ENCODE measurements at regions not wholly inside any gene's neighbourhood (a gene's known extent, or its start where the extent isn't known, plus 50 kb on each side); places are given as distances from the start of the nearest gene placed in this dataset.

DNA sequence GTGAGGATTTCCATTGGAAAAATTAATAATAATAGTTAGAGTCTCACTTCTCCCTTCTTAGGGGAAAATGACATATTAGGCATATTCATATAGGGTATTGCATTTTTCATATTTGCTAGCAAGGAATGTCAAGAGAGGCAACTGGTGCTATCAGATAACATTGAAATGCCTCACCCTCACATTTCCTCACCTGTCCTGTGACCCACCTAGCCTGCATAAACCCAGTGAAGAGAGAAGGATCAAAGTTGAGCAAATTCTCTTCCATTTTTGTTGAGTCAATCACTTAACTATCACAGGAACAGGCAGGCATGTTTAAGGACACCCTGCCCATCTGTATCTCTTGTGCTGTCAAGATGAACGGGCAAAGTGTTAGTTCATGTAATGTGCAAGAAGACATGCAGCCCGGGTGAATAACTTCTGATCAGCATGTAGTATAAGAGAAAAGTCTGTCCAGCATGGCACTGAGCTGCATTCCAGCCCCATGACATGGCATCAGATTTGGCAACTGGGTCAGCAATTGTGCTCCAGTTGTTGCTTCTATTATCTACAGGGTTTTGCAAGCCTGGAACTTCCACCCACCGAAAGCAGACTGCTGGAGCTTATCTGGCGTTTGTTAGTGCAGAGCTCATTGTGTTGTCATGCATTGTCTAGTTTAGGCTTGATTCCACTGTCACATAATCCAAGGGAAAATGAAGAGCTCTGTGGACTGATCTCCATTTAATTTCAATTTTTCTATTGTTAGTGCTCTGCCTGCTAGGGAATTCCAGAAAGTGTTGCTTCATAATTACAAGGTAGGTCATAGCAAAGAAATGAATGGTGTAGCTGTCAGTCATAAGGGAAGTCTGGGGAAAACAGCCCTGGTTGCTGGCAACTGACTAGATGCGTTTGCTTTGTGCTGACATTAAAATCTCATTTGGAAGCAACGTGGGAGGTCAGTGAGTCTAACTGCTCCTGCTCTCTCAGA lies 138.4 kb upstream of the TNFAIP3 start:
- H3K4me1 ChIP-seq (ENCODE audit: insufficient read depth, low read length) = no peaks in the 10 kb centered on the region
- H3K36me3 ChIP-seq (ENCODE audit: insufficient read depth, low read length) = no peaks in the 10 kb centered on the region
- H3K9me3 ChIP-seq (ENCODE audit: control insufficient read depth, insufficient read depth, low read length) = no peaks in the 10 kb centered on the region
- H3K9ac ChIP-seq (ENCODE audit: low read depth, low read length) = no peak overlapping the region

DNA sequence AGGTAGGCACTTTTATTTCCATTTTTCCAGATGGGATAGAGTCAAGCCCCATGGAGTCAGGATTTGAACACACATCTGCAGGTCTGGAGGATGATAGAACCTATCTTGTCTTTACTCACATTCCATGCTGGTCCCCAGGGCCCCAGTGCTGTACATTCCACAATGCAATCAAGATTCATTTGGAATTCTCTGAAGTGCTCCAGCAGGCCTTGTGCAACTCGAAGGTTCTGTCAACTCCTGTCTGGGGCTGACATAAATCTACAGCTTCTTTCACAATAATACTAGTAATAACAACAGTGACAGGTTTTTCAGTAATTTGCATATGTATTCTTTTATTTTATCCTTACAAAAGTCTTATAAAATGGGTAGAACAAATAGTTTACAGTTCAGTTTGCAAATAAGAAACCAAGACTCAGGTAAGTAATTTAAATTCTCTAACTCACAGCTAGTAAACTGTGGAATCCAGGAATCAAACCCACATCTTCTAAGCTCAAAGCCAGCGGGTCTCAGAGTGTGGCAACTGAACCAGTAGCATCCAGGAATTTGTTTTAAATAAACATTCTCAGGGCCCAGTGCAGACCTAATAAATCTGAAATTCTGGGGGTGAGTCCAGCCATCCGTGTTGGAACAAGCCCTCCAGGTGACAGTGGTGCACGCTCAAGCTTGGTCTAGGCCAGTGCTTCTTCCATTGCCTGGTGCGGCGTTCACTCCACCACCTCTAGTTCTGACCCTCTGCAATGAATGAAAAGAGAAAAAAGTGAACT lies 137.0 kb upstream of the TNFAIP3 start:
- H3K36me3 ChIP-seq (ENCODE audit: insufficient read depth, low read length) = no peaks in the 10 kb centered on the region
- no peak overlapping the region for H3K9ac ChIP-seq (ENCODE audit: low read depth, low read length)
- H3K9me3 ChIP-seq (ENCODE audit: control insufficient read depth, insufficient read depth, low read length) = no peaks in the 10 kb centered on the region
- no peaks in the 10 kb centered on the region for H3K4me1 ChIP-seq (ENCODE audit: insufficient read depth, low read length)

DNA sequence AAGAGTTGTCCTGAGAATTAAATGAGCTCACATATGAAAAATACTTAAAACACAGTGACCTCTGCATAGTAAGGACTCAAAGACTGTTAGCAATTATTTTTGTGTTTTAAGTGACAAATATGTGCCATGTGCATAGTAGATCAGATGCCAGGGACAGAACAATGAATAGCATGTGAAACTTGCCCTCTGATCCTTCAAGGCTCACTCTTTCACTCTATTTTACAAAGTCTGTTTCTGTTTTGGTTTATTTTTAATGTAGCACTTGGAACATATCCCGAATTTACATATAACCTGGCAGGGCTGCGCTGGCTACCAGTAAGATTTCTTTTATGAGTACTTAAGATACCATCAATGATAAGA lies 135.5 kb upstream of the TNFAIP3 start:
- Histone ChIP-seq H3K9ac (ENCODE audit: low read depth, low read length) (no peak overlapping the region), H3K9me3 (ENCODE audit: control insufficient read depth, insufficient read depth, low read length) (no peaks in the 10 kb centered on the region), H3K36me3 (ENCODE audit: insufficient read depth, low read length) (no peaks in the 10 kb centered on the region), H3K4me1 (ENCODE audit: insufficient read depth, low read length) (no peaks in the 10 kb centered on the region)

DNA sequence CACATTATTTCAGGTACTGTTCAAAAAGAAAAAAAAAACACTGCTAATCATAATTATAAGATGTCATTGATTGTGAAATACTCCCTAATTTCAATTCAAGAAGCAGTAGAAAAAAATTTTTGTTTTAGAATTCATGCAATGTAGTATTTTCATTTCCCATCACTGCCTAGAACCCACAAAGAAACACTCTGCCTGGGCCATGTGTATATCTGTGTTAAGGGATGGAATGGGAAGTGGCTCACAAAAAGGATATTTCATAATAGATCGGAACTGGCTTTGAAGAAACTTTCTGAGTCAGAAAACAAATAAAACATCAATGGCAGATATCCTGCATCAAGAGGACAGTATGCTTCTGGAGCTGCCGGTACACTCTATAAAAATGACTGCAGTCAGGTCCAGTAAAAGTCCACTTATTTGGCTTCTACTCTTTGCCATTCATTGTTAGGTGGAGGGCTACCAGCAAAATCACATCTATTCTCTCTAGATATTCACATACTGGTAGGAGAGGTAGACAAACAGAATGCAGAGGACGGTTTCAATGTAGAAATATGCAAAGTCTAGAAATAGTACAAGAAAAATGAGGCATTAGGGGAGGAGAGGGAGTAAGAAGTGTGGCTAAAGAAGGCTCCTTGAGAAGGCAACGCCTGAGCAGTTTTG lies 135.0 kb upstream of the TNFAIP3 start:
- no peaks in the 10 kb centered on the region for H3K4me1 ChIP-seq (ENCODE audit: insufficient read depth, low read length)
- no peak overlapping the region for H3K9ac ChIP-seq (ENCODE audit: low read depth, low read length)
- no peaks in the 10 kb centered on the region for H3K36me3 ChIP-seq (ENCODE audit: insufficient read depth, low read length)
- H3K9me3 ChIP-seq (ENCODE audit: control insufficient read depth, insufficient read depth, low read length) = no peaks in the 10 kb centered on the region

DNA sequence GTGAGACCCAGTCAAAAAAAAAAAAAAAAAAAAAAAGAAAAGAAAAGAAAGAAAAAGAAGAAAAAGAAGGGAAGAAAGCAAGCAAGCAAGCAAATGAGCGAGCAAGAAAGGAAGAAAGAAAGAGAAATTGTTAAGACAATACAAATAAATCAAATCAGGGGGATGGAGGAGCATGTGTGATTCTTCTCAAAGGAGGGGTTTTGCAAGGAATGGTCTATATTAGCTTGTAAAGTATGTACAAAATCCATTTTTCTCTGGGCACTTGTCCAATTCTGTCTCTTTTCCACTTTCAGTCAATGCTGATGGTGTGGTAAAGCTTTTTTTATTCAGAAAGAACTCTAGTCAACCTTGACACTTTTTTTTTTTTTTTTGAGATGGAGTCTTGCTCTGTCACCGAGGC lies 133.7 kb upstream of the TNFAIP3 start:
- Histone ChIP-seq H3K9me3 (ENCODE audit: control insufficient read depth, insufficient read depth, low read length) (no peaks in the 10 kb centered on the region), H3K9ac (ENCODE audit: low read depth, low read length) (no peak overlapping the region), H3K4me1 (ENCODE audit: insufficient read depth, low read length) (no peaks in the 10 kb centered on the region), H3K36me3 (ENCODE audit: insufficient read depth, low read length) (no peaks in the 10 kb centered on the region)

DNA sequence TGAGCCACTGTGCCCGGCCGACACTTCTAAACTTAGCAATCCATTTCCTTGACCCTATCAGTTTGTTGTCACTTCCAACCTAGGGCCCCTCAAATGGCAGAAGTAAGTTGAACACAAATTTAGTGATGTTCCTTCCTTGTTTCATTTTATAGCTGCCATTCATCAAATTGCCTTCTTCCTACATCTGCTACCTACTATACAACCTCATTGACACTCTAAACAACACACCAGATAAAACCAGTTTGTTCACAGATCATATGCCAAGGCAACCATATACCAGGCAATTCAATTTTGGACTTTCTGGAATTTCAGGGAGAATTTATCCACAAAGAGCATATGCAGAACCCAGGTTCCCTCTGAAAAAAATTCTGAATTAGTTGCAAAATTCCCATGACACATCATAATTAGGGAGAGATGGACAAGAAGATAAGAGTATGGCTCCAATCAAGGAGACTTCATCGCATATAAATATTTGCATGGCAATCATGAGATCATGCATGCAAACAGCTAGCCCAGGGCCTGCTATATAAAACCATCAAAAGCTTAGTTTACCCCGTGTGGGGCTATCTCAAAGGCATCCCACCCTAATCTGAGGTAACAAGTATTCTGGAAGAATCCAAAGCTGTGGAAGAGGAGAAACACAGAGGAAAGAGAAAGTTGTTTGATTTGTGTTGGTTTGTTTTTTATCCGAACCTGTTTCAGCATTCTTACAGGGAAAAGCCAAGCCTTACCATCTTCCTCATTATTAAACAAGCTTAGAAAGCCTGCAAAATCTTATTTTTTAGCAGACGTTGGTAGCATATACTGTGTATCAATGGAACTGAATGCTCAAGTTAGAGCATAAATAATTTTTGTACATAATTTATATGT lies 132.8 kb upstream of the TNFAIP3 start:
- no peaks in the 10 kb centered on the region for H3K4me1 ChIP-seq (ENCODE audit: insufficient read depth, low read length)
- H3K9ac ChIP-seq (ENCODE audit: low read depth, low read length) = no peak overlapping the region
- no peaks in the 10 kb centered on the region for H3K36me3 ChIP-seq (ENCODE audit: insufficient read depth, low read length)
- no peaks in the 10 kb centered on the region for H3K9me3 ChIP-seq (ENCODE audit: control insufficient read depth, insufficient read depth, low read length)

DNA sequence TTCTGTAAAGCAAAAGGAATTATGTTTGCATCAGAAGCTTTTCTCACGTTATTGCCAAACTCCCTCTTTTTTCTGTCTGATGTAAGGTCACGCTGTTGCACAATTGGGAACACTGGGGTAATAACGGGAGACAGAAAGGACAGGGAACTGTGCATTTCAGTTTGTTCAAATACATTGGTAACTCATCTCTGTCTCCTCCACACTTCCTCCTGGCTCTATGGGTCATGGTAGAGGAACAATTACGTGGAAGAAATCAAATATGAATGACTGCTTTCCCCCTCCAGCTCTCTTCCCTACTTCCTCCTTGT lies 132.2 kb upstream of the TNFAIP3 start:
- Histone ChIP-seq H3K36me3 (ENCODE audit: insufficient read depth, low read length) (no peaks in the 10 kb centered on the region), H3K9me3 (ENCODE audit: control insufficient read depth, insufficient read depth, low read length) (no peaks in the 10 kb centered on the region), H3K9ac (ENCODE audit: low read depth, low read length) (no peak overlapping the region), H3K4me1 (ENCODE audit: insufficient read depth, low read length) (no peaks in the 10 kb centered on the region)

DNA sequence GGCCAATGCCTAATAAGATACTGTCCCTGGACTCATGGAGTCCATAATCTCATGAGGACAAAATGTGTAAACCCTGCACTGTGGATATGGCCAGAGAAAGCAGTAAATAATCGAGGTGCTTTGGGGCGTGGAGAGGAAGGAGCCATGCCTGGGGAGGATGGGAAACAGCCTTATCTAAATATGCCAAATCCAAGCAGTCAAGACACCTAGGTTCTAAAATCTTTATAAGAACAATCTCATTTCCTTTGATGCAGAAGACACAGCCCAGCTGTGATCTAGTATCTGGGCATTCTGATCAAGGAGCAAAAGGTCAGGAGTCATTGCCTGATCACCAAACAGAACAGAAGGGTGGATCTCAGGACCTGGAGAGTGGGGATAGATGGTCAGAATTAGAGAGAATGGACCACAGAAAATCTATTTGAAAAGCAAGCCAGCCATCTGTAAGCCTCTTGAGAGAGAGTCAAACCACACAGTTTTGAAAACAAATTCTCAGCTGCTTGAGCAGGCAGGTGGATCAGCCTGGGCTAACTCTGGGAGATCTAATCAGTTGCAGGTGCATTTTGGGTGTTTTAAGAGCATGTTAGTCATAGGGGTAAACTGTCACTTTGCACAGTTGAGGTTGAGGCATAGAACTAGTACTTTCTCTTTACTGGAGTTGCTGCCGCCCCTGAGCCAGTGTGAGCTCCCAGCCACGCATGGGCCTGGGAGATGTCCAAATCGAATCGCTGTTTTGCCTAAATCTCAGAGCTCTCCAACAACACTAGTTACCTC lies 130.8 kb upstream of the TNFAIP3 start:
- Histone ChIP-seq H3K9ac (ENCODE audit: low read depth, low read length) (no peak overlapping the region), H3K4me1 (ENCODE audit: insufficient read depth, low read length) (no peaks in the 10 kb centered on the region; the same call in 1 of the 2 replicates), H3K9me3 (ENCODE audit: control insufficient read depth, insufficient read depth, low read length) (no peaks in the 10 kb centered on the region), H3K36me3 (ENCODE audit: insufficient read depth, low read length) (no peaks in the 10 kb centered on the region)

DNA sequence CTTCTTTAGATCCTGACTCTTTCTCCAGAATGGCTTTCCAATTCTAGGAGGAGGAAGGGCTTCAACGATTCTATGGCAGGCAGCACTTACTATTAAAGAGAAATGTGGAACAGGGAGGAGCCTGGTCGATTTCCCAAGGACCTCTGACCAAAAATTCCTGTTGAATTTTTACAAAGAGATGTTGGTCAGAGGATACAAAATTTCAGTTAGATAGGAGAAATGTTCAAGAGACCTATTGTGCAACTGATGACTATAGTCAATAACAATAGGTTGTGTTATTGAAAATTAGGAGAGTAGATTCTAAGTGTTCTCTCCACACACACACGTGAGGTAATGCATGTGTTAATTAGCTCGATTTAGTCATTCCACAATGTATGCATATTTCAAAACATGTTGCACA lies 130.1 kb upstream of the TNFAIP3 start:
- Histone ChIP-seq H3K9me3 (ENCODE audit: control insufficient read depth, insufficient read depth, low read length) (no peaks in the 10 kb centered on the region), H3K9ac (ENCODE audit: low read depth, low read length) (no peak overlapping the region), H3K36me3 (ENCODE audit: insufficient read depth, low read length) (no peaks in the 10 kb centered on the region), H3K4me1 (ENCODE audit: insufficient read depth, low read length) (no peaks in the 10 kb centered on the region; the same call in 1 of the 2 replicates)

DNA sequence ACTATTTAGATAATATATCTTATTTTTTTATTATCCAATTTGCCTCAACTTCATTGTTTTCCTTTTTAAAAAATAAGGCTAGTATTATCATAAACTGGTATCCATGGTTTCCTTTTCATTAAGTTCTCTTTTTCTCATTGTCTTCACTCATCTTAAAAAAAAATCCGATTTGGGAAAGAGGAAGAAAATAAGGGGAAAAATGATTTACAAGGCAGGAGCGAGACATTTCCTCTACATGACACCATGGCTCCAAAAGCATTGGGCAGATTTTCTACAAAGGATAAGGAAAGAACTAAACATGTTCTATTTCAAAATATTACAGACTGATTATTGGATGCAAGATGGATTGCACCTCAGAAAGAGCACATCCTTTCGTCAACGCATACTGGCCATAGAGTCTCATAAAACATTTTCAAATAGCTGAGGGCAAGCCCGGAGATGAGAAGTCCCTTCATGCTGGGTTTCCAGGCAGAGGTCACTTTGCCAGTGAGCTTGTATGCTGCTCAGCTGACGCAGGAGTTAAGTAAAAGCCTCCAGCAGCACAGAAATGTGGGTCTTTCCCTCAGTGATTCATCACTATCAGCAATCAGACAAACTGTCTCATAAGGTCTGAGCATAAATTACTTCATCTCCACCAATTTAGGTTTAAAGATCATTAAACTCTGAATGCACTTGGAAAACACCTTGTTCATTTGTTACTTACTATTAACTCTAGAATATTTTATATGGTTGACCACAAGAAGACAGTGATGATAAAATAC lies 129.0 kb upstream of the TNFAIP3 start:
- H3K36me3 ChIP-seq (ENCODE audit: insufficient read depth, low read length) = no peaks in the 10 kb centered on the region
- H3K4me1 ChIP-seq (ENCODE audit: insufficient read depth, low read length) = no peaks in the 10 kb centered on the region; the same call in 1 of the 2 replicates
- no peaks in the 10 kb centered on the region for H3K9me3 ChIP-seq (ENCODE audit: control insufficient read depth, insufficient read depth, low read length)
- no peak overlapping the region for H3K9ac ChIP-seq (ENCODE audit: low read depth, low read length)

DNA sequence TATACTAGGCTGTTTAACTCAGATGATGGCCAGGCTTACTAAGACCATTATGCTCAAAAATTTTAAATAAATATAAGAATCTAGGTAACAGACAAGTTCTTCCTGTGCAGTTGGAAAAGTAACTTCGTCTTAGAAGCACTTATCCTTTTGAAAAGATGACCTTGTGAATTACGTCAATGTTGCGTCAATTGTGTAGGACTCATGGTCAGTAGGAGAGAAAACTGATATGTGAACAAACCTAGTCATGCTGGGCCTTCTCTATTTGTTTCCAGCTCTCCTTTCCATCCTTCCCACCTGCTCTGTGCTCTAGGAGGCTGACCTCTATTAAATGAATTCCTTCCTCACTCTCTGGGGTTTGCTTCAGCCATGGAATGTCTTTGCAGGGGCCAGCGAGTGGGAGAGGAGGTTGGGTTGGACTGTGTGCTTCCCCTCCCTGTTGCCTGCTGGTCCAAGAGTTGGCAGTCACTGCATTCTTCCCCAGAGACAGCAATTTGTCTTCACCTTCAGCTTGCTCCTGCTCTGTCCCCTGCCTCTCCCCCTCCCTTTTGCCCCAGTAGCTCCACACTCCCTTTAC lies 128.0 kb upstream of the TNFAIP3 start:
- H3K9me3 ChIP-seq (ENCODE audit: control insufficient read depth, insufficient read depth, low read length) = no peaks in the 10 kb centered on the region
- H3K4me1 ChIP-seq (ENCODE audit: insufficient read depth, low read length) = no peaks in the 10 kb centered on the region; the same call in 1 of the 2 replicates
- no peak overlapping the region for H3K9ac ChIP-seq (ENCODE audit: low read depth, low read length)
- no peaks in the 10 kb centered on the region for H3K36me3 ChIP-seq (ENCODE audit: insufficient read depth, low read length)

DNA sequence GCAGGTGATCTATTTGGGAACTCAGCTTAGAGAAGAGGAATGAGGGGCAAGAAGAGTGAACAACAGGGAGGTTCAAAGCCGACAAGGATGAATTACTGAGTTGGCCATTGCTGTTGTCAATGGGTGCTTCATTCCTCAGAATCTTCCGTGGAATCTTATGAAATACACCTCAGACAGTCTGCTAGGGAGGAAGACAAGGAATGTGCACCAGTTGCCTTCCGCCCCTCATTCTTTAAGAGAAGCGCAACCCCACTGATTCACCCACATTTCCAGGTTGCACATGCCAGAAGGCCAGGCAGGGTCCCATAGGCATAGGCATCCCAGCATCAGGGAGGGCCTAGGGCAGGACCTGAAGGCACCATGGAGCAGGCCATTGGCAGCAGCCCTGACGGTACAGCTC lies 127.5 kb upstream of the TNFAIP3 start:
- no peaks in the 10 kb centered on the region; the same call in 1 of the 2 replicates for H3K4me1 ChIP-seq (ENCODE audit: insufficient read depth, low read length)
- H3K36me3 ChIP-seq (ENCODE audit: insufficient read depth, low read length) = no peaks in the 10 kb centered on the region
- no peak overlapping the region for H3K9ac ChIP-seq (ENCODE audit: low read depth, low read length)
- H3K9me3 ChIP-seq (ENCODE audit: control insufficient read depth, insufficient read depth, low read length) = no peaks in the 10 kb centered on the region

Data from ES-I3 (cell line).